GM19468 (cell line): ENCODE measurements at regions not wholly inside any gene's neighbourhood (a gene's known extent, or its start where the extent isn't known, plus 50 kb on each side); places are given as distances from the start of the nearest gene placed in this dataset.

Source experiments
- ATAC-seq: cut with Tn5 transposase; IDR thresholded peaks from one replicate; pipeline ENCODE4 v1.9.1; 2021; ENCODE audit warnings: mild to moderate bottlenecking, moderate library complexity, moderate number of reproducible peaks; ENCODE audit not compliant: unreplicated experiment; ENCODE audit errors: extremely low read depth

DNA sequence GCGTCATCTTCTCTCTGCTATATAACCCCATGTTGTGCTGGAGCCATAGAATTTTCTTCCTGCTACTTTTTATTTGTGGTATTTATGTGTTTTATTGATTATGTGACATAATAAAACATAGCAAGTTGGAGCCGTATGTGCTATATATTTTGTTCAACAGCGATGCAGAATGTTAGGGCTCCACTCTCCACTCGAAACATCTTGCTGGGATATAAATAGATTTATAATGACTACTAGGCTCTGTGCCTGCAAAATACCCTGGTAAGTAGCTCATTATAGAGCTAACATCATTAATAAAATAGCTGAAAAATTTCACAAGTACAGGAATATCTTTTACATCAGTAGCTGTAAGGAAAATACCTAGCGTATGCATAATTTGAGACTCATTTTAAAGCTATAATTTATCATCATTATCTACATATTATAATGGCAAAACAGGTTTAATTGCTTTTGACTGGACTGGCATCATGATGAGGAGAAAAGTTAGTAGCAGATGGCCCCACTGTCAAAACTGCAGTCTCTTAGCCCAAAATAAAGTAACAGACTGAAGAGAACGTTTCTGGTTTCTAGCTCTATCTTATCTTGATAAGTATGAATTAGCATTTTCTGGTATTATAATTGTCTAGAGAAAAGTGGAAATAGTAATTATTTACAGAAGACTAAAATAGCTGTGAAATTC is 263.0 kb downstream of the NEDD1 start:
- ATAC-seq, result no peak

GRCh38 chr12:97173688-97174410 is 266.8 kb downstream of the NEDD1 start:
- ATAC-seq, result no peak

- no peak for ATAC-seq
Observed at GRCh38 chr12:97177481-97177880, 270.4 kb downstream of the NEDD1 start.

GRCh38 chr12:97181571-97182265 is 274.7 kb downstream of the NEDD1 start:
- ATAC-seq, result no peak

- no peak for ATAC-seq
Observed at GRCh38 chr12:97182769-97183168, 275.7 kb downstream of the NEDD1 start.

- no peak for ATAC-seq
Observed at GRCh38 chr12:97184127-97184773, 277.2 kb downstream of the NEDD1 start.

GRCh38 chr12:97185567-97185966 is 277.0 kb upstream of the RMST start:
- no peak for ATAC-seq

DNA sequence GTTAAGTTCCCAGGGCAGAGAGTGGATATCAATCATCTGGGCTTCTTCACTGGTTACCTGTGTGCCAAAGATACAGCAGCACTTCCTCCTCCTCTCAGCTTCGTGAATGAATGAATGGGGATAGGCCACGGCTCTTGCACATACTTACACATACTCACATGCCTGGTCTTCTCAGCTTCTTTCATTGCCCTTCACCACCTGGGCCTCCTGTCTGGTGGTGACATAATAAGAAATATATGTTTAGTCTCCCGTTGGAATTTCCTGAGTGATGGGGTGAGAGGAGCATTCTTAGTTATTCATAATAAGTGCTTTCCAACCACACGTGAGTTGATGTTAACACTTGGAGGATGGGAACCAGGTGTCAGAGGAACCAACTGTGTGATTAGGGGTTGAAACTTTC is 268.1 kb upstream of the RMST start:
- no peak for ATAC-seq

DNA sequence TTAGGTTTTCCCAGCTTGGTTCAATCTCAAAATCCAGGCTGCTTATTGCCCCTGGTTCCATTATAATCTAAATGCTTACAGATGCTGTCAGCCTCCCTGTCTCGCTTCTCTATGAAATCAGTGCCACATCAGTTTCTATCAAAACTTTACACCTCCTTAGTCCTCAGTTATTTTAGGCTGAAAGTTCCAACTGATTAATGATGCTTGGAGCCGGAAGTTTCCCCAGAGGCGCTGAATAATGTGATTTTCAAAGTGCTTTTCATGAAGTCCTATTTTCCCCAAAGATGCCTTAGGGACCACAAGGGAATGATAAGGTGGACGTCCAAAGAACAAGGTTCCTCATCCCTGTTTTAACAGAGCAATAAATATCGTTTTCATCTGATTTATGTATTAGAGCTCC is 262.4 kb upstream of the RMST start:
- ATAC-seq, result no peak

DNA sequence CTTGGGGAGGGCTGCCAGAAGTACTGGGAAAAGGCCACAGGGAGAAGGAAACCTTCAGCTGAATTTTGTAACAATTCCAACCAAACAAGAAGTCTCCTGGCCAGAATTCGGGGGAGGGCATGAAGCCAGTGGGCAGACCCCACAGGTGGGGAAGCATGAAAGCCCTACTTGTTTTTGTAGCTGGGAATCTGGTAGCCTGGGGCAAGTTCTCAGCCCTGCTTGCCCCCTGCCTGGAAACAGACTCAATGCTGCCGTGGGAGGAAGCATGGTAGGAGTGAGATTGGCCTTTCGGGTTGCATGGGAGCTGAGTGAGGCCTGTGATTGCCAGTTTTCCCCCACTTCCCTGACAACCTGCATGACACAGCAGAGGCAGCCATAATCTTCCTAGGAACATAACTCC is 259.2 kb upstream of the RMST start:
- ATAC-seq, result no peak

GRCh38 chr12:97209997-97210396 is 252.6 kb upstream of the RMST start:
- no peak for ATAC-seq

DNA sequence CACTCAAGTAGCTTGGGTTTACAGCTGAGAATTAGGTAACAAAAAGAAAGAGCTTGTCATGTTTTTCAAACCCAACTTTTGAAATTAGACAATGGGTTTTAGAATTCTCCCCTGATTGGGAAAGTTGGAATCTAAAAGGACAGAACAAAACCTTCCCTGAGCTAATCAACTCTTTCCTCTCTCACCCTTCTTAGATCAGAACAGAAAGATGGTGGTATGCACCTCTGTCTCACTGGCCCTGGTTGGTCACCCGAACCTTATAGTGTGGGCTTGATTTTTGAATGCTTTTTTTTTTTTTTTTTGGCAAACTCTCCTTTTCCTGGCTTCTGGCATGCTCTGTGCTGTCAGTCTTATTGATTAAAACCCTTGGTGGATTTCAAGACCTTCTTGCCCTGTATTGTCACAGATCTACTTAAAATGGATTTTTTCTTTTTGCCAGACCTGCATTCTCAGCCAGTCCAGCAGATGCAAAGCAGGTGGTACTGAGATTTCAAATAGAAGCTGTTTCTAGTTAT is 251.1 kb upstream of the RMST start:
- ATAC-seq, result no peak

- ATAC-seq, result no peak
Observed at GRCh38 chr12:97216848-97217247, 245.8 kb upstream of the RMST start.

- ATAC-seq, result no peak
Observed at GRCh38 chr12:97222391-97222790, 240.2 kb upstream of the RMST start.

- no peak for ATAC-seq
Observed at GRCh38 chr12:97223419-97223818, 239.2 kb upstream of the RMST start.

- no peak for ATAC-seq
Observed at GRCh38 chr12:97229004-97229403, 233.6 kb upstream of the RMST start.

- no peak for ATAC-seq
Observed at GRCh38 chr12:97235102-97235501, 227.5 kb upstream of the RMST start.

- ATAC-seq, result no peak
Observed at GRCh38 chr12:97246368-97246767, 216.2 kb upstream of the RMST start.

- ATAC-seq, result no peak
Observed at GRCh38 chr12:97250483-97250882, 212.1 kb upstream of the RMST start.

- no peak for ATAC-seq
Observed at GRCh38 chr12:97257726-97258125, 204.9 kb upstream of the RMST start.

DNA sequence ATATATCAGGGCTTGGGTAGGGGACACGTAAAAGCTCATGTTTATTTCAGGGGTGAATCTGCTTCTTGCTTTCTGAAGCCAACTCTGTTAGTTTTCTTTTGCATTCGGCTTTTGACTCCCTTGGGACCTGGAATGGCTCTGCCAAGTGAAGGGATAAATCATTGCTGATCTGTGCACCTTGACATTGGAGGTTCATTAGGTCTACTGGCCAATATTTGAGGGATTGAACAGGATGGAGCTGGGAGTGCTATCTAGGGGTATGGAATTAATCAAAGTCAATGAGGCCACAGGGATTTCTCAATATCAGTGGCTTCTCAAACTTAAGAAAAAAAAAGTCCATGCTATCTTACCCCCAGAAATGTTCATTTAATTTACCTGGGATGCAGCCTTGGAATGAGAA is 203.5 kb upstream of the RMST start:
- no peak for ATAC-seq
